Pons (tissue), 1 donor: ENCODE measurements at regions not wholly inside any gene's neighbourhood (a gene's known extent, or its start where the extent isn't known, plus 50 kb on each side); places are given as distances from the start of the nearest gene placed in this dataset.

Experiments
- DNase-seq: peaks from one replicate; pipeline ENCODE4 v3.0.0-alpha.2; 2016; ENCODE audit warnings: low spot score

DNA sequence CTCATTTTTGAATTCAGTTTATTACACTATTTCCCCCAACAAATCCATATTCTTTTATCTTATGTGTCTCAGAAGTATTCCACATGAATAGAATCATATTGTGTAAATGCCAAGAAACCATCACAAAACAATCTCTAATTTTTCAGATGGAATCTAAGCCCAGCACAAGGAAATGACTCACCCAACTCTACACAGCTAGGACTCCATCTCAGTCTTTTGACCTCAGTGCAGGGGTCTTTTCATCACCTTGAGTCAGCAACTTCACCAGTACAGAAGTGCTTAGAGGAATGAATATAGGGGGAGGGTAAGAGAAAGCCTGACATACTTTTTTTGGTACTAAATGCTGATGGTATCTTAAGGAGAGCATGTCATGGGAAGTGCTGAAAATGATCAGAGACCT, 169.3 kb upstream of the LRRN1 start:
- DNase-seq, result no peak

DNA sequence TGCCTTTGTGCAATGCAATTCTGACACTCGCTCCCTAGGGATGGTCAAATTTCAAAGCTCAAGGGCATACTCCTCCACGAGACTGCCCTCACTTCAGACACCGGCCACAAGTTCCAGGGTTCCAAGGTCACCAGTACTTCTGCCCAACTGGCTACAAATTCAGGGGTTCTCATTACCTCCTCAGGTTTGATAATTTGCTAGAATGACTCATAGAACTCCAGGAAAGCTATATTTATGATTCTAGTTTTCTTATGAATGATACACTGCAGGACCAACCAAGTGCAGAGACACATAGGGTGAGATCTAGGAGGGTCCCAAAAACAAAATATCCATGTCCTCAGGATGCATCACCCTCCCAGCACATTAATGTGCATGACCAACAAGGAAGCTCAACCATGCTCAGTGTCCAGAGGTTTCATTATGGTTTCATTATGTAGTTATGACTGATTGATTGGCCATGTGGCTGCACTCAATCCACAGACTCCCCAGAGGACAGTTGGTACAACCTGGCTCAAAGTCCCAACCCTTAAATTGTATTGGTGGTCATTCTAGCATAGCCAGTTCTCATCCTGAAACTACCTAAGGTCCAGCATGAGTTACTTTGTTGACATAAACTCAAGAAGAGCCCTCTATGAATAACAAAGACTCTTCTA, 170.4 kb upstream of the LRRN1 start:
- no peak for DNase-seq

DNA sequence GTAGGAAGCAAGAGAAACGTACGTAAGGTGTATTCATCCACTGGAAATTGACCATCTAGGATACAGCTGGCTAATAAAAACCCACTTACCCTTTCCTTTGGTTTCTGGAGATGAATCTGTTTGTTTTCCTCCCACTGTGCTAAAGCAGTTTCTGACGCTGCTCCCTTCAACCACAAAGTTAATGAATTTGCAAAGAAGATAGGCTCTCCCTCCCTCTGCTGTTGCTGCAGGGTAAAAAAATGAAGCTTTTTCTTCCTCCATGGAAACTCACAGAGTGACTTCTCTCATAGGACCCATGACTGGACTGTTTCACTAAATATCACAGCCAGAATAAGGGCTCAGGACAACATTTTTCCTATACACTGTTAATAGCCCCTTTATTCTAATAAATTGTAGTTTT, 172.1 kb upstream of the LRRN1 start:
- no peak for DNase-seq

DNA sequence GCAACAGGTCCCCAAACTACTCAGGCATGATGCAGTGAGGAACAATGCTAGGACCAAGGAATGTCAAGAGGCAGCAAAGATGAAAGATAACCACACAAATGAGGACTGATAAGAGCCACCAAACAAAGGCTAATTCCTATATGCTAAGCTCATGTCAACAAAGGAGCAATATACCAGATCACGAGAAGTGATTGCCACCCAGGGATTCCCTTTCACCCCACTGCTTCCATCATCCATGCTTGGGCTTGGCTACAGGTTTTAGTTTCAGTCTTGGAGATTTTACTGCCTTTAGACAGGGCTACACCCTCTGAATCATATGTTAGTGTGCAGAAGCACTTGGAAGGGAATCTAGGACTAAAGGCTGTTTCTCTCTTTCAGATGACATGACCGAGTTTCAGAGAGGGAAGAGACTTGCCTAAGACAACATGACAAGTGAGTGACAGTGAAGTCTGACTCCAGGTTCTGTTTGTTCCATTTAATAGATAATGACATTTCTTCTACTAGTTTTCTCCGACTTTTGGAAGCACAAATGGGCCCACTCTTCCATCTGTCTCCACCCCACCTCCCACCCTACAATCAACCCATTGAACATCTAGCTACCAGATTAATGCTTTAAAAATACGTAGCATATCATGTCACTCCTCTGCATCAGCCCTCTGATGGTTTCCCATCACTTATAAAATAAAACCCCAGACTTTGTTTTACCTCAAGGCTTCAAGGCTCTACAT, 173.5 kb upstream of the LRRN1 start:
- DNase-seq, result no peak

DNA sequence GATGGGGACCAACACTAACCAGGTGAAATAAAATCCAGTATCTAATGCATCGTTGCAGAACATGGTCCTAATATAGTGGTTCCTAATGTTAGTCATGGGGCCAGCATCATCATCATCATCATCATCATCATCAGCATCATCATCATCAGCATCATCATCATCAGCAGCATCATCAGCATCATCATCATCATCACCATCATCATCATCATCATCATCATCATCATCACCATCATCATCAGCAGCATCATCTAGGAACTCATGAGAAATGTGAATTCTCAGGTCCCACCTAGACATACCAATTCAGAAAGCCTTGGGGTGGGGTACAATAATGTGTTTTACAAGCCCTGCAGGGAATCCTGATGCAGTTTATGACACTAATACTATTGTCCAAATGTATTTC, 179.4 kb upstream of the LRRN1 start:
- DNase-seq, result no peak

DNA sequence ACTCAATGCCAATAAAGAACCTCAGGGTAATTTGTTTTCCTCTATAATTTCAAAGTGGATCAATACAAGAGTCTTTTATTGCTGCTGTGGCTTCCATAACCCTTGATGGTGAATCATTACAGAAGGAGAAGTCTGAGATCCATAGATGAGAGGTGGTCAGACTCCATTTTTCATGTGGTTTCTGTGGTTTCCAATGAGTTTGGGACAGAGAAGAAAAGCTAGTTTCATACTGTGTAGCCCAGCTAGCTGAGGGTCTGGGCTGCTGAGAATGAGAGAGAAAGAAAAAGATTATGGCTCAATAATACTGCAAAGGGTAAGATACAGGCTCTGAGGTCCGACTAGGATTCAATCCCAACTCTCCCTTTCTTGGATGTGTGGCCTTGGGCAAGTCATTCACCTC, 180.6 kb upstream of the LRRN1 start:
- no peak for DNase-seq

DNA sequence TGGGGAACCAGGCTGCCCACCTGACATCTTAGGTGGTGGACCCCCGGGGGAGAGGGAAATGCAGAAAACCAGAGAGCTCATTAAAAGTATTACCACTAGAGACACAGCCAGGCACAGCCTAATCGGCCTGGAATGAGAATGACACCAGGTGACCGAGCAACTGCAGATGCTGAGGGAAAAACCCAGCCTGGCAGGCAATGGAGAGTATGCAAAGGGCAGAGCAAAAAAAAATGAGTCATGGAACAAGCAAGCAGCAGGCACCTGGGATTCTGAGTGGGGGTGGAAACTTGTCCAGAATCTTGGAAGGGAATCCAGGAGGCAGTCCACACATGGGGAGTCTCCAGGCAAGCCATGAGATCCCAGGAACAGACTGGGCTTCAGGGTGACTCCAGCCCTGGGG, 183.7 kb upstream of the LRRN1 start:
- DNase-seq, result no peak

DNA sequence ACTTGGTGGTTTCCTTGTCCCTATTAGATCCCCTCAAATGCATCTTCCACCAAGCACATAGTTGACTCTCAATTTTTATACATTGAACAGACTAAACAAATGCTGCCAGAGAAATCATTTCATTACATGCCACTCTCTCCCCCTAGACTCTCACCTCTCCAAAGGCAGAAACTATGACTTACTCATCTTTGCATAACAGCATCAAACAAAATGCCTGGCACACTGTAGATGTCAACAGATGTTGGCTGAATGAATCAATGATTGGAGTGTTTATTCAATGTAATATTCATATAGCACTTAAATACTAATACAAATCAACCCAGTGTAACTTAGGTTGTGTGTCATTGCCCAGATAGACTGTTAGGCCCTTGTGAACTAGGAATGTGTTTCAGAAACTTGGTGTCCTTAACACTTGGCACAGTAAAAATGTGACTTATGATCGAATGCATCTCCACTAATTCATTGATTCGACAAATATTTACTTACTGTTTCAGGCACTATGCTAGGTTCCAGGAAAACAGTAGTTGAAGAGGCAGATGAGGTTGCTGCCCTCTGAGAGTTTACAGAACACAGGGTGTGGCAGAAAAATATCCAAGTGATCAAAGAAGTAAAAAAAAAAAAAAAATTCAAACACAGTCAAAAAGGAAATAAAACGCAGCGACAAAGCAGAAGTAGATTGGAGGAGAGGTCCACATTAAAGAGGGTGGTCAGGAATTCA, 188.5 kb upstream of the LRRN1 start:
- DNase-seq, result no peak

DNA sequence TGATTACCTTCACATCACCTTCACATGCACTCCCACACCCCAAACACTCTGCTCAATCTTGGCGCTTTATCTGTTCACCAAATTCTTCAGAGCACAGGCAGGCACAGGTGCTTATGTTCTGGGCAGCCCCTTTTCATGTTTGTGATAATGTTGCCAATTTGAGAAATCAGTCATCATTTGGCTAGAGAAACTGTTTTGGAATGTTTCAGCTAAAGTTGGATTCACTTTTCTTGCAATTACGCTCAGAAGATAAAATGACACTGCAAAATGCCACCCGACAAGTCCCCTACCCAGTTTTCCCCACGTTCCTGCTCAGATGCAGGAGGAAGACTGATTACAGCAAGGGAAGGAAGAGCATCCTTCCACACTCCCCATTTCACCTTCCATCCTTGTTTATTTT, 192.9 kb upstream of the LRRN1 start:
- no peak for DNase-seq

DNA sequence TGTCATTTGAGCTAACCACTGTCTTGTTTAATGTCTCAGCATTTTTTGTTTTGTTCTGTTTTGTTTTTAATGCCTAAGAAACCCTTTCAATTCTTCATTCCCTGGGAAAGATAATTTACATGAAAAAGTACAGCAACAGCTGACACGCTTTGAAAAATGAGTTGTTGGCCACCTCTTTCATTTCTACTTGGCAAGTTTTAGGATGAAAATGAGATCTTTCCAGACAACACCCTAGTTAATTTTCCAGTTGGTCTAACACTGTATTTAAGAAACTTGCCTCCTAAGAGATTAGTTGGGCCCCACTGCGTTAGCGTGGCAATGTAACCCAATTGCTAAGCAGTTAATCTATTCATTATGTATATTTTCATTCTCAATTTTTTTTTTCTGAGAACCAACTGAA, 194.0 kb upstream of the LRRN1 start:
- no peak for DNase-seq

DNA sequence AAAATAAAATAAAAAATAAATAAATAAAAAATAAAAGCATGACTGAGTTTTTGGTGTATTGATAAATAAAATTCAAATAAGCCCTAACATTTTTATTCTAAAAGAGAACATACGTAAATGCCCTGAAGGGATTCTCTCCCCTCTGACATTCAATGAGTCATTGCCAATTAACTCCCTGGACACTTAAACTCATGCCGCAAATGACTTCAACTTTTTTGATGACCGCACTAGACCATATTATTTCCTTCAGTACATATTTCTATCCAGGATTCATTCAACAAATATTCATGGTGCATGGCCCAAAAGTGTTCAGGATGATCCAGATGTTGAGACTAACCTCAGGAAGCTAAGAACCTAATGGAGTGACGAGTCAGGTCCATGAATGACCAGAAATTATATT, 195.9 kb upstream of the LRRN1 start:
- DNase-seq, result no peak

DNA sequence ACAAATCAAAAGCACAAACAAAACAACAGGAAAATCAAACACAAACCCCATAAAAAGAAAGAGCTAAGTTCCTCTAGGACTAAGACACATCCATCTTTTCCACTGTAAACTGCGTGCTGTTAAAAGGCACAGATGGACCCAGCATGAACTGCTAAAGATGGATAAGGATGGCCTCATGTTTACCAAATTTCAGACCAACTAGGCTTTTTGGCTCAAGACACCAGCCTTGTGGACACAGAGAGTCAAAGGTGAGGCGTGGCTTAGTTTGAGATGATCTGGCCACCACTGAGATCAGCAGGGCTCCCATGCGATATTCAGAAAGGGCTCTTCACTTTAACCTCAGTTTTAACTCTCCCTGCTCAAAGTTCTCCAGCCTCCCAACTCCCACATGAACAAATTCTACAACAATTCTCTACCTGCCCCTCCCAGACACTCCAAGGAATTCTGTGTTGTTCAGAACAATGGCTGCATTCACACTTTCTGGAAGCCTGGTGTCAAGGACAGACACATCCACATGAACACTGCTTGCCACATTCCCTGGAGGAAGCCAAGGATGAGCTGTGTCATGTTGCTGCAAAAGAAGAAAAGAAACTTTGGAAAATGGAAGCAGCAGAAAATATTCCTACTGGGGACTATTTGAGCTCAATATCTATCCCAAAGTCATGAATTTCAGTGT, 198.4 kb upstream of the LRRN1 start:
- no peak for DNase-seq

DNA sequence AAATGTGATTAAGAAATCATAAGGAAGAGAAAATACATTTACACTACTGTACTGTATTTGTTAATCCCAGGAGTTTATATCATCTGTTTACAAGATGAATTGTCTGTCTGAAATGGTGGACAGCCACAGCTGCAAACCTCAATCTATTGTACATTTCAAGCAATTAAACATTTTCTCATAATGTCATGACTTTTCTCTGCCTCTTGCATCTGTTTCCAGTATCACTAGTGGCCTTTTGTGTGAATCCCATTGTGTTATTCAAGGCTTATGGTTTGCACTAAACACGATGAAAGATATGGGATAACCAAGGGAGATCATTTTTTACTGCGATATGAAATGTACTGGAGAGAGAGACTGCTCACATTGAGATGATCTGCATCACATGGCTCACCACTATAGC, 200.2 kb upstream of the LRRN1 start:
- no peak for DNase-seq

DNA sequence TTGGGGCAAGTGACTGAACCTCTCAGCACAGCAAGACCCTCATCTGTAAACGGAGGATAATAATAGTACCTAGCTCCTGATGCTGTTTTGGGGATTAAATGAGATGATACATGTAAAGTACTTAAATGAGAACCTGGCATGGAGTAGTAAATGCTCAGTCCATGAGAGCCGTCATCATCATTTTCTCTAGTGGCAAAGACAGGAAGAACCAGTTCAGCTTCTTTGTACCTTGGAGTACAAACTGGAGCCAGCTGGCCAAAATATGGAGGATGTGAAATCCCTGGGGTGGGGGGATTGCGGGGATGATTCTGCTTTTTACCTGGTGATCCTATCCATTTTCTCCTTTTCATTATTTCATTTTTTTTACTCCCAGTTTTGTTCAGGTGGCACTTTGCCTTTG, 204.2 kb upstream of the LRRN1 start:
- DNase-seq, result no peak

DNA sequence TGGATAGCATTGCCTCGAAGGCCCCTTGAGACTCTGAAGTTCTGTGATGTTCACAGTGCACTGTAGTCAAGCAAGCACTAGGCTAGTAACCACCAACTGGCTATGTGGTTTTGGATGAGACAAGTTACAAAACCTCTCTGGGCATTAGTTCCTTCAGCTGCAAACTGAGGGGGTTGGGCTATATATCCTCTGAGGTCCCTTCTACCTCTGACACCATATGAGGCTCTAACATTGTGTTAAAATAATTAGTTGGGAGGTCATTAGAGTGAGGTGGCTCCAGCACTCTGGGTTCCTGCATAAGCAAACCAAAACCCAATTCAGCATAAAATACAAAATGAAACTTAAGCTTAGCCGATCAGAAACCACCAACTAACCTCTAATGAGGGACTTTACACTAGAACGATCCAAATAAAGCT, 209.5 kb upstream of the LRRN1 start:
- DNase-seq, result no peak

DNA sequence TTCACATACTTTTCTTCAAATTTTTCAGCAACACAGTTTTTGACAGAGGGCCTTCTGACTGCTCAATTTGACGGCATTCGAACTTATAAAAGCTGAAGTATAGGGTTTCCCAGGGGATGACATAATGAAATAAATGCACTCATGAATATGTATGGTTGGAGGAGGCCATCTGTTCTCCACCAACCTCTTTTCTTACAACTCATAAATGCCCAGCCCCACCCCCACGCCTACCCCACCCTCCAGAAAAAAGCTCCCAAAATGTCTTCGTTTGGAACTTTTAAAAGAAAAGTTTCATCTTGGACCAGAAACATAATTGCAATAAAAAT, 211.6 kb upstream of the LRRN1 start:
- DNase-seq, result no peak

DNA sequence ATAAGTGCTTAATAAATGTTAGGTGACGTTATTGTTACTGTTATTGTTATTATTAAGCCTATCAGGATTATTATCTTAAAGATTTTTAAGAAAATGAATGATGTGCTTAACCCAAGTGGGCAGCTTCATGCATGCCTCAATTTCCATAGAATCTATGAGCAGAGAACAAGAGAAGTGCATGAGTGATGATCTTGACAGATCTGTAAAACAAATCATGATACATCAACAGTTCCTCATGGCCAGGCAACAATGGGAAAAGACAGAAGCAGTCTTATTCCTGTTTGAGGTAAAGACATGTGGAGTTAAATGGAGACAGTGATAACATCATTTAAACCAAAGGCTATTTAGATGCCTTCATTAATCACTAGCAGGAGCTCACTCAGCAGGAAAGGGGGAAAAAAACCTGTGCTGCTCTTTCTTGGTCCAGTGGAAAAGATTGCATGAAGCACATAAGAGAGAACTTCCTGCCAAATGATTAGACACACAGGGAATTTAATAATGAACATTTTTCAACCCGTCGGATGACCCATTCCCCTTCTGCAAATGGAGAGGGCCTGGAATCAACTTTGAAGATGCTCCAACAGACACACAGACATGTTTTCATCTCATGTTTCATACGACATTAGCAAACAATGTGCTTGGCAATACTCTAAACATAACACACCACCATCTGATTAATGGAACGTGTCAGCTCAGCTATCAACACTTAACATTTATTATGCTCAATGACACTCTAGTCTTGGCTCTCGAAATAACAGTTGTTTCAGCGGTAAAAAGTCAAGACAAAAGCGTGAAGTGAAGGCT, 212.2 kb upstream of the LRRN1 start:
- no peak for DNase-seq

DNA sequence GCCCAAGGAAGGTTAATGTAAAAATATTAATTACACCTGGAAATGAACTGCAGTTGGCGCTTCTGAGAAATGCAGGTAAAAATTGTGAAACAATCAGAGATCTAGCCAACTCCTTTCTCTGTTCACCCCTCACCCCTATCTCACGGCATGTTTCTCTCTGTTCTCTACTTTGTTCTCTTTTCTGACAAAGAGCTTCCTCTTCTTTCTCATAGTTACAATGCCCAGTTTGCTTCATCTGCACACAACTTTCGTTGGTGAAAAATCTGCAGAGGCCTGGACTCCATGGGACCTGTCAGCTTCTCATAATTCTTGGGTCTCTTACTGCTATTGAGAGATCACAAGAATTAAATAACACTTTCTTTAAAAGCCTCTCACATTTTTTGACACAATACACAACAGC, 212.9 kb upstream of the LRRN1 start:
- no peak for DNase-seq

DNA sequence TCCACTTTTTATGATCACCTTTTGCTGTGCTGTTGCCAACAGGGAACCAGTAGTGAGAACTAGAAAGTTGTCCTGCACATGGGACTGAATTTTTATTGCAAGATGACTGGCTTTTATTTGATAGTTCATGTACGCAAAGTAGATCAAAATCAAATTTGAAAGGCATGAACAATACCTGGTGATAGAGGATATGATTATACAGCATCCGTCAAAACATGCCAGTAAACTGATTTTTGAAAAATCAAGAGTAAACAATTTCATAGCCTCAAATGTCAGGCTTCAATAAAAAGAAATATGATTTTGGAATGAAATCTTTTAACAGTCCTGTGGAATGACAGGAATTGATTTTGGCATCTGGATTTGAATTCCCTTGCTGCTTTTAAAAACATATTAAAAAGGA, 219.6 kb upstream of the LRRN1 start:
- DNase-seq, result no peak

DNA sequence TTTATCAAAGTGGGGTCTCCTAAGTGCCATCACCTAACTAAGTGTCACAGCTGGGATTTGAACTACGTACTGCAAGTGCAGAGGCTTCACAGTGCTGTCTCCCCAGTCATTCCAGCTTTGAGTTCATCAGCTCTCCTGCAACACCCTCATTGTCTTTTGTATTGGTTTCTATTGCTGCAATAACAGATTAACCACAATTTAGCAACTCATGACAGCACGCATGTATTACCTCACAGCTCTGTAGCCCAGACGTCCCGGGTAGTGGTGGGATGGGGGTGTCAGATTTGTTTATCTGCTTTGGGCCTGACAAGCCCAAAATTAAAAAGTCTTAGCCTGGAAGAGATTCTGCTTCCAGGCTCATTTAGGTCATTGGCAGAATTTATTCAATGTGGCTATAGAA, 220.5 kb upstream of the LRRN1 start:
- no peak for DNase-seq

DNA sequence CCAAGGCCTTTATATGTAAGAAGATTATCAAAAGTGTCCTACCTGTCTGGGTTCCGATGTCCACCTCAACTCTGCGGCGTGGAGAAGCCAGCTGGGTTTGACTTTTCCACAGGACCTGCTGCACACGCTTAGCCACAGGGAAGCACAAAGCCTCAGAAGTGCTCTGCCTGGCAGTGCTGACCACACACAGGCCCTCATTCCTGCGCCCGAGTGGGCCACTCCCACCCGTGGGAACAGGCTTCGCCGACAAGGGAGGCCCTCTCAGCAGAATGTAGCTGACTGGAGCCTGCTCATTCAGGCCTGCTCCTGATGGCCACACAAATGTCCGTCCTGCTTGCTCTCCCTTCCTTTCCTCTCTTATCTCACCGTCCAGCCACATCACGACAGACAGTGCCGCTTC, 221.4 kb upstream of the LRRN1 start:
- DNase-seq, result no peak

DNA sequence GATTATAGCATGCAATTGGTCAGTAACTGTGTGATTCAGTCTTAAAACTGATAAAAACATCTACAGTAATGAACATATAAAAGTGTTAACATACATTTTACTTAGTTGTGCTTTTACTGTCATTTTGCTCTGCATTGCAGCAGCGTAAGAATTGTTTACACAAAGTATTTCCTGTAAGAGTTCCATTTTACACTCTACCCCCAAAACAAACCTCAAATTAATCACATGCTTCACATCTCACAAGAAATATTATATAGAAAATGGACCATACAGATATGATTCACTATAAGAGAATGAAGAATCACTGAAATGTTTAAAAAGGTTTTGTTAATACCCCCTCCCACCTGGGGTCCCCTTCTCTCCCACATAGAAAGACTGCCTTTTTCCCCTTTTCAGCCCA, 225.9 kb upstream of the LRRN1 start:
- no peak for DNase-seq
